ENCODE measurements at regions not wholly inside any gene's neighbourhood (a gene's known extent, or its start where the extent isn't known, plus 50 kb on each side); places are given as distances from the start of the nearest gene placed in this dataset.

DNA sequence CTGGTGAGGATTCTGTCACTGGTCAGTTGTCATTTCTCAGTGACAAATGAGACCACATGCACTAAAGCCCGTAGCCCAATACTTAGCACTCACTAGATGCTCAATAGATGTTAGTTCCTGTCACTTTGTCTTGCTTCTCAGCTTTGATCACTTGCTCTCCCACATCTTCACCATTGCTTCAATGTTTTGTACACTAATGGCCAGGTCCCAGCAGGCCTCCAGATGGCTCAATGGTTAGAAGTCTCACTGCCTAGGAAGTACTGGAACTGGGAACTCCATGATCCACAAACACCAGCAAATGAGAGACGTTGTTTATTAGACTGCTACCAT lies 502.8 kb upstream of the JARID2 start:
- no peak overlapping the region for H4K5ac ChIP-seq (ENCODE audit: insufficient read length, low read depth, low read length)
- H2AK5ac ChIP-seq (ENCODE audit: insufficient read length, low read length) = no peak overlapping the region
- Mint-ChIP-seq H3K36me3 (ENCODE audit: insufficient read depth in 1 of 3, low read depth in 3 of 3) (peaks cover 0 to 5% (median 0%) of the 10 kb centered on the region in 3 experiments; a peak in 3 of 7 replicates), H3K4me3 (no peak overlapping the region), H3K27ac (no peak overlapping the region), H3K4me1 (peaks cover 0 to under 1% of the 10 kb centered on the region in 2 experiments; a peak in 2 of 4 replicates), H3K27me3 (ENCODE audit: low read depth) (peaks cover under 1% of the 10 kb centered on the region; the same call in 1 of the 2 replicates), H3K9me3 (no peaks in the 10 kb centered on the region)
- H3K79me2 ChIP-seq (ENCODE audit: insufficient read depth, low read length) = no peaks in the 10 kb centered on the region
- no peak overlapping the region for H2AFZ ChIP-seq (ENCODE audit: low read length)
- no peak overlapping the region for H3K27ac ChIP-seq (ENCODE audit: insufficient read length, low read depth, low read length)
- H3K4ac ChIP-seq (ENCODE audit: low read depth, low read length) = no peak overlapping the region
- H4K8ac ChIP-seq (replicated peaks; ENCODE audit: insufficient read length, low read depth, low read length) = no peak overlapping the region
- no peaks in the 10 kb centered on the region for H3K27me3 ChIP-seq (ENCODE audit: insufficient read depth, low read length)
- no peaks in the 10 kb centered on the region for H4K20me1 ChIP-seq (ENCODE audit: control insufficient read depth, insufficient read depth, insufficient read length)
- H3K4me2 ChIP-seq (ENCODE audit: insufficient read depth, insufficient read length, low read length) = no peak overlapping the region
- no peak overlapping the region for H3K9ac ChIP-seq (ENCODE audit: extremely low read depth, insufficient read length, low read length)
- H2BK15ac ChIP-seq (ENCODE audit: low read depth, low read length) = no peak overlapping the region
- H3K18ac ChIP-seq (ENCODE audit: insufficient read length, low read depth, low read length) = no peak overlapping the region
- H3T11ph ChIP-seq (ENCODE audit: low read length) = no peak overlapping the region
- no peaks in the 10 kb centered on the region for H3K4me1 ChIP-seq (ENCODE audit: insufficient read depth, low read length)
- H3K23ac ChIP-seq (ENCODE audit: insufficient read length, low read depth, low read length) = no peak overlapping the region
- no peaks in the 10 kb centered on the region for H3K23me2 ChIP-seq (ENCODE audit: insufficient read length, low read depth, low read length, poor library complexity, severe bottlenecking)
- no peak overlapping the region for H2BK12ac ChIP-seq (ENCODE audit: insufficient read length, low read depth, low read length)
- no peak for DNase-seq
- H3K9me3 ChIP-seq (ENCODE audit: control insufficient read depth, low read depth, low read length) = no peaks in the 10 kb centered on the region
- H3K14ac ChIP-seq (ENCODE audit: insufficient read depth, low read length) = no peak overlapping the region
- H4K91ac ChIP-seq (ENCODE audit: insufficient read length, low read depth, low read length) = no peak overlapping the region
- no peak overlapping the region for H2BK20ac ChIP-seq (ENCODE audit: low read depth, low read length, poor library complexity, severe bottlenecking)
- no peak for TF ChIP-seq CTCF (conservative IDR thresholded peaks at IDR 0.05)
- no peak overlapping the region for H2BK120ac ChIP-seq (ENCODE audit: low read depth, low read length, poor library complexity, severe bottlenecking)
- H2BK5ac ChIP-seq (ENCODE audit: insufficient read length, low read length) = no peak overlapping the region
- WGBS (ENCODE audit: extremely low coverage, insufficient read length, low lambda C conversion rate) = no CpG with 5 or more reads among the region's 2 CpGs
- no peaks in the 10 kb centered on the region for H3K79me1 ChIP-seq (ENCODE audit: insufficient read depth, low read depth, low read length, poor library complexity, severe bottlenecking)
- H3K56ac ChIP-seq (ENCODE audit: insufficient read length, low read depth, low read length) = no peak overlapping the region
